Neural crest cell (in vitro differentiated cells): ENCODE measurements at regions not wholly inside any gene's neighbourhood (a gene's known extent, or its start where the extent isn't known, plus 50 kb on each side); places are given as distances from the start of the nearest gene placed in this dataset.

Experiments used
- DNase-seq: peaks from one replicate; pipeline ENCODE4 v3.0.0; 2021; ENCODE audit warnings: low read depth, mixed read lengths, low spot score
- H3K27ac Mint-ChIP-seq: one replicate; pipeline ENCODE4 v1.8.0; 2021; ENCODE audit warnings: mild to moderate bottlenecking, mixed read lengths; ENCODE audit not compliant: unreplicated experiment
- H3K27me3 Mint-ChIP-seq: 2 replicates; pipeline ENCODE4 v1.8.0; 2021; ENCODE audit warnings: low read depth, mild to moderate bottlenecking, mixed read lengths
- H3K36me3 Mint-ChIP-seq: 2 replicates; pipeline ENCODE4 v1.8.0; 2021; ENCODE audit warnings: low read depth, mild to moderate bottlenecking, mixed read lengths
- H3K4me1 Mint-ChIP-seq: 2 replicates; pipeline ENCODE4 v1.8.0; 2021; ENCODE audit warnings: mixed read lengths
- H3K4me3 Mint-ChIP-seq: one replicate; pipeline ENCODE4 v1.8.0; 2021; ENCODE audit warnings: mild to moderate bottlenecking, mixed read lengths
- H3K9me3 Mint-ChIP-seq: 2 replicates; pipeline ENCODE4 v1.8.0; 2021; ENCODE audit warnings: mixed read lengths
- TF ChIP-seq, protein P1 (sequence below): fragments of 200-600 bp; sonication (generic); conservative IDR thresholded peaks from 2 replicates; pipeline ENCODE4 v1.5.0; 2021; ENCODE audit warnings: antibody characterized with exemption, mild to moderate bottlenecking

DNA sequence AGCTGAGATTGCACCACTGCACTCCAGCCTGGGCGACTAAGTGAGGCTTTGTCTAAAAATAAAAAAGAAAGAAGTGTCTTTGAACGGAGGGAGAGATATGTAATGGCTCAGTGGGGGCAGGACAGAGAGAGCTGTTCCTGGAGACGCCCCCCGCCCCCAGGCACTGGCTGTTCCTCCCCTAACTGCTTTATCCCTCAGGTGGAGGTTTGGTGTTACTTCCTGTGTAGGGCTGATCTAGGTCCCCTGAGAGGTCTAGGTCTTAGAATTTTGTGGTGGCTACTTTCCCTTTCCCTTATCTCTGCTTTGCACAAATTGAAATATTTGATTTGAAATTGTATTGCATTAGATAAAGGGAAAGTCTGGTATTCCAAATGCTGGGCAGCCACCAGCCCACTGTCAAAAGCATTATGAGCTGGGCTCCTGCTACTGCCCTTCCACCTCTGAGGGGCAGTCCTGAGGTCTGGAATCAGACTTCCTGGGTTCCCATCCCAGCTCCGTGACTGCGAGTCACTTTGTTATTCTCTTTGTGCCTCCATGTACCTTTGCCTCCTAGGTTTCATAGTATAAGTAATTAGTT lies 134.8 kb upstream of the KIF26B start:
- TF ChIP-seq, protein P1, sequence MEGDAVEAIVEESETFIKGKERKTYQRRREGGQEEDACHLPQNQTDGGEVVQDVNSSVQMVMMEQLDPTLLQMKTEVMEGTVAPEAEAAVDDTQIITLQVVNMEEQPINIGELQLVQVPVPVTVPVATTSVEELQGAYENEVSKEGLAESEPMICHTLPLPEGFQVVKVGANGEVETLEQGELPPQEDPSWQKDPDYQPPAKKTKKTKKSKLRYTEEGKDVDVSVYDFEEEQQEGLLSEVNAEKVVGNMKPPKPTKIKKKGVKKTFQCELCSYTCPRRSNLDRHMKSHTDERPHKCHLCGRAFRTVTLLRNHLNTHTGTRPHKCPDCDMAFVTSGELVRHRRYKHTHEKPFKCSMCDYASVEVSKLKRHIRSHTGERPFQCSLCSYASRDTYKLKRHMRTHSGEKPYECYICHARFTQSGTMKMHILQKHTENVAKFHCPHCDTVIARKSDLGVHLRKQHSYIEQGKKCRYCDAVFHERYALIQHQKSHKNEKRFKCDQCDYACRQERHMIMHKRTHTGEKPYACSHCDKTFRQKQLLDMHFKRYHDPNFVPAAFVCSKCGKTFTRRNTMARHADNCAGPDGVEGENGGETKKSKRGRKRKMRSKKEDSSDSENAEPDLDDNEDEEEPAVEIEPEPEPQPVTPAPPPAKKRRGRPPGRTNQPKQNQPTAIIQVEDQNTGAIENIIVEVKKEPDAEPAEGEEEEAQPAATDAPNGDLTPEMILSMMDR = no peak
- peaks cover 29% of the 10 kb centered on the region for H3K4me1 Mint-ChIP-seq
- H3K36me3 Mint-ChIP-seq = peaks cover 9% of the 10 kb centered on the region
- no peak for DNase-seq
- H3K9me3 Mint-ChIP-seq = no peaks in the 10 kb centered on the region
- H3K27ac Mint-ChIP-seq = no peak overlapping the region
- H3K4me3 Mint-ChIP-seq = no peak overlapping the region
- H3K27me3 Mint-ChIP-seq = no peaks in the 10 kb centered on the region

DNA sequence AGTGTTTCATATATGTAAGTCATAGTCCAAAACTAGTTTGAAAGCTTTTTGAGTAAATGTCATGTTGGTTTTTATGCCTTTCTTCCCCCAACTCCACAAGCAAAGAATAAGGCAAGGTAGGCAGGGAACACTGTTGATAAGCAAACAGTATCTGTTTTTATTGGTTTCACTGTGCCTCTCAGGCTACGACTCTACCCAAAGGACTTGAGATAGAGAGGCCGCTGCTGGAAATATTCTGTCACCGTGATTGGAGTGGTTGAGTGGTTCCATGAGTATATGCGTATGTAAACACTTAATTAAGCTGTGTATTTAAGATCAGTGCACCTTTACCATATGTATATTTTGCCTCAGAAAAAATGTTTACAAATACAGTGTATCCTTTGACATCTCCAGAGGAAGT lies 138.1 kb upstream of the KIF26B start:
- H3K4me3 Mint-ChIP-seq = no peak overlapping the region
- H3K36me3 Mint-ChIP-seq = no peaks in the 10 kb centered on the region
- H3K9me3 Mint-ChIP-seq = no peaks in the 10 kb centered on the region
- DNase-seq = no peak
- H3K27ac Mint-ChIP-seq = no peak overlapping the region
- H3K4me1 Mint-ChIP-seq = peaks cover 36% of the 10 kb centered on the region
- TF ChIP-seq, protein P1 = no peak
- no peaks in the 10 kb centered on the region for H3K27me3 Mint-ChIP-seq

DNA sequence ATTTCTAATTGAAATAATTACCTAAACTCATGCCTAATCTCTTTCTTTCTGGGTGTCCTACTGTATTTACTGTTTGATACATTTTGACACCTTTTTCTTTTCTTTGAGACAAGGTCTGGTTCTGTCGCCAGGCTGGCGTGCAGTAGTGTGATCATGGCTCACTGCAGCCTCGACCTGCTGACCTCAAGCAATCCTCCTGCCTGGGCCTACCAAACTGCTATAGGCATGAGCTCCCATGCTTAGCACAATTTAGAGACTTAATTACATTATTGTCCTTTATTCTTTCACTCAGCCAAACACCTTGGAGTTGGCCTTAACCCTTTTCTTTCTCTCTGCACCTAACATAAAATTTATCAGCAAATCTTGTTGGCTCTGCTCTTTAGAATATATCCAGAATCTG lies 139.8 kb upstream of the KIF26B start:
- no peaks in the 10 kb centered on the region for H3K36me3 Mint-ChIP-seq
- H3K27me3 Mint-ChIP-seq = no peaks in the 10 kb centered on the region
- TF ChIP-seq, protein P1 = no peak
- H3K4me3 Mint-ChIP-seq = no peak overlapping the region
- no peaks in the 10 kb centered on the region for H3K9me3 Mint-ChIP-seq
- no peak overlapping the region for H3K27ac Mint-ChIP-seq
- no peak for DNase-seq
- H3K4me1 Mint-ChIP-seq = peaks cover 36% of the 10 kb centered on the region

DNA sequence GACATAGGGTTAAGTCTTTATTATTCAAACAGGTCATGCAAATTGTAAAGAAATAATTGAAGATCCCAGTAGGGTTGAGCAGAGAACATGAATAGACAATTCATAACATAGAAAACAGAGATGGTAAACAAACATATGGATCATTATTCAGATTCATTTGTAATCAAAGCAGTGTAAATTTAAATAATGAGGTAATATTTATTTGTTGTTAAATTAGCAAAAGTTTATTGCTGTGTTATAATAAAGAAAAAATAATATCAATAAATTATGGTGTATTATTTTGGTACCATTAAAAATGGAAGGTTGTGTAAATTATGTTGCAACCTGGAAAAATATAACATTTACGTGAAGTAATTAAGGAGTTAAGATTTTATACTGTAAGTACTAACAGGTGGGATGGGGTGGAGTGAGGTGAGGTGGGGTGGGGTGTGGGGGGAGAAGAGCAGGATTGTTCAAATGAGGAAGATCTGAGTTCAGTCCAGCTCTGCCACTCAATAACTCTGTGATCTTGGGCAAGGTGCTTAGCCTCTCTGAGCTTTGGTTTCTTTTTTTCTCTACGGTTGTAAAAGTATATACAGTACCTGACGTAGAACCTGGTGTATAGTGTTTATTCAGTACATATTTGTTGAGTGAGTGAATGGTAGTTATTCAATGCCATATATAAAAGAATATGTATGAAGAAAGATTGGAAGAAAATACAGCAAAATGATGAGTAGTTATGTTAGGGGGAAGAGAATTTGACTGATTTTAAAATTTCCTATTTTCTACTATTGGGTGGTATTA lies 140.3 kb upstream of the KIF26B start:
- Mint-ChIP-seq H3K4me3 (no peak overlapping the region), H3K27ac (no peak overlapping the region), H3K36me3 (no peaks in the 10 kb centered on the region), H3K4me1 (peaks cover 36% of the 10 kb centered on the region), H3K9me3 (no peaks in the 10 kb centered on the region), H3K27me3 (no peaks in the 10 kb centered on the region)
- TF ChIP-seq, protein P1 = no peak
- no peak for DNase-seq

DNA sequence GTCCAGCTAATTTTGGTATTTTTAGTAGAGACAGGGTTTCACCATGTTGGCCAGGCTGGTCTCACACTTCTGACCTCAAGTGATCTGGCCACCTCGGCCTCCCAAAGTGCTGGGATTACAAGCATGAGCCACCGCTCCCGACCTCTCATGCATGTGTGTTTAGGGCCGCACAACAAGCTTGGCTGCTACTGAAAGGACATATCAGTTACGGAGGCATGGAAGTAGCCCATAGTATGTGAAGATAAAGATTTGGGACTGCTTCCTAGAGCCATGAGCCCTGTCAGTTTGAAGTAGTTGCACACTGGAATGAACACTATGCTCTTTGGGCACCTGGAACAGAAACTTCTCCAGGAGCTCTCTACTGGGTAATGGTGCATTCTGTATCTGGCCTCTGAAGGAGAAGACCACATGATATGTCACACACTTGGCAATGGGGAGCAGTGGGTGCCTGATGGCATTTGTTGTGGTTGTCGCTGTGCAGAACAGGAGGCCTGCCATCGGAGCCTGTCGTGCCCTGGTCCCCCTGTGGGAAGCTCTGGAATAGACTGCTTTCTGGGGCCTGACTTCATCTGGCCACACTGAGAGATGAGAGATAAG lies 144.7 kb upstream of the KIF26B start:
- TF ChIP-seq, protein P1 = no peak
- no peak overlapping the region for H3K27ac Mint-ChIP-seq
- no peaks in the 10 kb centered on the region for H3K36me3 Mint-ChIP-seq
- no peaks in the 10 kb centered on the region for H3K9me3 Mint-ChIP-seq
- no peaks in the 10 kb centered on the region for H3K27me3 Mint-ChIP-seq
- no peak overlapping the region for H3K4me3 Mint-ChIP-seq
- DNase-seq = no peak
- H3K4me1 Mint-ChIP-seq = peaks cover 10% of the 10 kb centered on the region
